CD14-positive monocyte (primary cell): ENCODE measurements at regions not wholly inside any gene's neighbourhood (a gene's known extent, or its start where the extent isn't known, plus 50 kb on each side); places are given as distances from the start of the nearest gene placed in this dataset.

Experiments
- DNase-seq, 3 donors: peaks; one replicate each; pipeline ENCODE4 v3.0.0-alpha.2; 2011 to 2022
- H2AFZ ChIP-seq: 2 replicates; pipeline ENCODE4 v1.6.0; 2012; ENCODE audit warnings: mild to moderate bottlenecking, low read depth, low read length, inconsistent platforms; ENCODE audit not compliant: insufficient read depth, poor library complexity, severe bottlenecking
- H3K27ac ChIP-seq, 2 donors: 1 replicate in 1 of 2; 2 replicates in 1 of 2; pipeline ENCODE4 v1.5.1; 2012 to 2013; ENCODE audit warnings: low read length in 2 of 2, control low read depth in 1 of 2, inconsistent platforms in 1 of 2, low read depth in 1 of 2, mild to moderate bottlenecking in 1 of 2
- H3K27me3 ChIP-seq, 2 donors: one replicate each; pipeline versions ENCODE4 v1.6.0 to v1.6.1; 2011 to 2013; ENCODE audit warnings: low read length in 2 of 2; ENCODE audit not compliant: control insufficient read depth in 2 of 2, insufficient read depth in 2 of 2
- H3K36me3 ChIP-seq, 2 donors: replicated peaks in 1 of 2; 1 replicate in 1 of 2; 2 replicates in 1 of 2; pipeline versions ENCODE4 v1.5.1 to v1.6.1; 2012 to 2013; ENCODE audit warnings: low read length in 2 of 2, control low read depth in 1 of 2, inconsistent platforms in 1 of 2, mild to moderate bottlenecking in 1 of 2; ENCODE audit not compliant: insufficient read depth in 2 of 2, control insufficient read depth in 1 of 2
- H3K4me1 ChIP-seq, 2 donors: 1 replicate in 1 of 2; 2 replicates in 1 of 2; pipeline versions ENCODE4 v1.5.1 to v1.6.1; 2012 to 2013; ENCODE audit warnings: low read length in 2 of 2, control low read depth in 1 of 2, inconsistent platforms in 1 of 2, mild to moderate bottlenecking in 1 of 2, moderate library complexity in 1 of 2; ENCODE audit not compliant: insufficient read depth in 2 of 2, control insufficient read depth in 1 of 2
- H3K4me2 ChIP-seq: replicated peaks from 2 replicates; pipeline ENCODE3; 2012; ENCODE audit warnings: low read length, moderate library complexity, mild to moderate bottlenecking; ENCODE audit not compliant: poor library complexity, severe bottlenecking; ENCODE audit errors: extremely low read depth
- H3K4me3 ChIP-seq, 3 experiments: fragments of 200-600 bp in 1 of 3; sonication (generic) in 1 of 3; replicated peaks in 1 of 3; 1 replicate in 2 of 3; 2 replicates in 1 of 3; pipeline ENCODE4 v1.5.1; 2011 to 2013; ENCODE audit warnings: low read length in 3 of 3, mild to moderate bottlenecking in 3 of 3, control low read depth in 2 of 3, low read depth in 2 of 3, inconsistent platforms in 1 of 3, moderate library complexity in 1 of 3
- H3K79me2 ChIP-seq: 2 replicates; pipeline ENCODE4 v1.6.0; 2012; ENCODE audit warnings: mild to moderate bottlenecking, control low read depth, inconsistent platforms, low read length, moderate library complexity; ENCODE audit not compliant: insufficient read depth
- H3K9ac ChIP-seq: 2 replicates; pipeline ENCODE4 v1.6.0; 2017; ENCODE audit warnings: low read length, mild to moderate bottlenecking; ENCODE audit not compliant: insufficient read depth, poor library complexity, severe bottlenecking
- H3K9me3 ChIP-seq, 2 donors: replicated peaks in 1 of 2; 1 replicate in 1 of 2; 2 replicates in 1 of 2; pipeline versions ENCODE4 v1.5.1 to v1.6.1; 2012 to 2013; ENCODE audit warnings: low read length in 2 of 2, control low read depth in 1 of 2; ENCODE audit not compliant: control insufficient read depth in 1 of 2, insufficient read depth in 1 of 2
- H4K20me1 ChIP-seq: 2 replicates; pipeline ENCODE4 v1.6.0; 2012; ENCODE audit warnings: mild to moderate bottlenecking, low read length, control low read depth, moderate library complexity; ENCODE audit not compliant: insufficient read depth
- H3K27ac Mint-ChIP-seq, 7 donors: one replicate each; pipeline ENCODE4 v1.8.0; 2020; ENCODE audit warnings: mild to moderate bottlenecking in 7 of 7, mixed read lengths in 7 of 7, moderate library complexity in 6 of 7, inconsistent platforms in 2 of 7
- H3K27me3 Mint-ChIP-seq, 3 donors: one replicate each; pipeline ENCODE4 v1.8.0; 2021 to 2022; ENCODE audit warnings: low read depth in 3 of 3, mild to moderate bottlenecking in 3 of 3, mixed read lengths in 3 of 3, moderate library complexity in 3 of 3, inconsistent platforms in 1 of 3
- H3K36me3 Mint-ChIP-seq, 2 donors: one replicate each; pipeline ENCODE4 v1.8.0; 2020; ENCODE audit warnings: mixed read lengths in 2 of 2, inconsistent platforms in 1 of 2, mild to moderate bottlenecking in 1 of 2
- H3K4me1 Mint-ChIP-seq: one replicate; pipeline ENCODE4 v1.8.0; 2020; ENCODE audit warnings: mild to moderate bottlenecking, mixed read lengths
- H3K4me3 Mint-ChIP-seq, 2 donors: one replicate each; pipeline ENCODE4 v1.8.0; 2020; ENCODE audit warnings: mild to moderate bottlenecking in 2 of 2, mixed read lengths in 2 of 2, moderate library complexity in 1 of 2
- H3K9me3 Mint-ChIP-seq, 7 donors: one replicate each; pipeline ENCODE4 v1.8.0; 2020 to 2022; ENCODE audit warnings: mixed read lengths in 7 of 7, mild to moderate bottlenecking in 6 of 7, moderate library complexity in 6 of 7, inconsistent platforms in 2 of 7
- CTCF ChIP-seq: fragments of 200-600 bp; IDR thresholded peaks from one replicate; pipeline ENCODE4 v1.8.0; 2022; ENCODE audit warnings: antibody characterized with exemption, mild to moderate bottlenecking
- WGBS: methylation state at CpG from one replicate; pipeline ENCODE4 v1.1.5; 2013; ENCODE audit warnings: missing lambda C conversion rate; ENCODE audit not compliant: insufficient coverage; 5-methylcytosine and 5-hydroxymethylcytosine counted together
- intact Hi-C, 2 donors: fragments of 100-400 bp; cut with micrococcal nuclease; formaldehyde crosslinking; loops; one replicate each; pipeline versions ENCODE4 v1.15.0 to v1.15.1; 2023

- H3K4me3 Mint-ChIP-seq, result no peak overlapping the region
- Histone ChIP-seq H3K4me1 (no peaks in the 10 kb centered on the region), H3K27me3 (no peaks in the 10 kb centered on the region), H3K9me3 (peaks cover 0 to 3% of the 10 kb centered on the region in 2 donors), H3K36me3 (no peaks in the 10 kb centered on the region), H2AFZ (no peak overlapping the region), H3K79me2 (no peaks in the 10 kb centered on the region), H3K27ac (no peak overlapping the region), H3K4me3 (no peak overlapping the region), H3K4me2 (no peak overlapping the region), H4K20me1 (no peaks in the 10 kb centered on the region), H3K9ac (no peak overlapping the region)
- intact Hi-C loops, result no loop called here
- peaks cover 0 to 8% (median 3%) of the 10 kb centered on the region in 7 donors for H3K9me3 Mint-ChIP-seq
- no peak for DNase-seq
- H3K36me3 Mint-ChIP-seq, result no peaks in the 10 kb centered on the region
- no peak for TF ChIP-seq CTCF
- WGBS, result no CpG with 5 or more reads among the region's 3 CpGs
- no peaks in the 10 kb centered on the region for H3K4me1 Mint-ChIP-seq
- no peak overlapping the region for H3K27ac Mint-ChIP-seq
- H3K27me3 Mint-ChIP-seq, result peaks cover 0 to 2% (median 2%) of the 10 kb centered on the region in 3 donors
Measured at GRCh38 chr1:227469708-227470107, 93.6 kb upstream of the ZNF678 start.

GRCh38 chr1:227466039-227466645 is 97.2 kb upstream of the ZNF678 start:
- no peaks in the 10 kb centered on the region for H3K4me1 Mint-ChIP-seq
- H3K27ac Mint-ChIP-seq, result no peak overlapping the region
- no peak overlapping the region for H3K4me3 Mint-ChIP-seq
- H3K27me3 Mint-ChIP-seq, result peaks cover 2% of the 10 kb centered on the region in 3 donors
- no peaks in the 10 kb centered on the region for H3K36me3 Mint-ChIP-seq
- Histone ChIP-seq H3K4me1 (no peaks in the 10 kb centered on the region), H3K4me2 (no peak overlapping the region), H3K4me3 (no peak overlapping the region), H2AFZ (no peak overlapping the region), H3K9me3 (peaks cover 0 to 3% of the 10 kb centered on the region in 2 donors), H3K79me2 (no peaks in the 10 kb centered on the region), H4K20me1 (no peaks in the 10 kb centered on the region), H3K27ac (no peak overlapping the region), H3K36me3 (no peaks in the 10 kb centered on the region), H3K27me3 (no peaks in the 10 kb centered on the region), H3K9ac (no peak overlapping the region)
- 72% methylated on average over 4 of the region's 5 CpGs for WGBS
- intact Hi-C loops, result no loop called here
- no peak for DNase-seq
- no peak for TF ChIP-seq CTCF
- peaks cover 0 to 8% (median 3%) of the 10 kb centered on the region in 7 donors for H3K9me3 Mint-ChIP-seq
